ENCODE measurements at regions not wholly inside any gene's neighbourhood (a gene's known extent, or its start where the extent isn't known, plus 50 kb on each side); places are given as distances from the start of the nearest gene placed in this dataset.

DNA sequence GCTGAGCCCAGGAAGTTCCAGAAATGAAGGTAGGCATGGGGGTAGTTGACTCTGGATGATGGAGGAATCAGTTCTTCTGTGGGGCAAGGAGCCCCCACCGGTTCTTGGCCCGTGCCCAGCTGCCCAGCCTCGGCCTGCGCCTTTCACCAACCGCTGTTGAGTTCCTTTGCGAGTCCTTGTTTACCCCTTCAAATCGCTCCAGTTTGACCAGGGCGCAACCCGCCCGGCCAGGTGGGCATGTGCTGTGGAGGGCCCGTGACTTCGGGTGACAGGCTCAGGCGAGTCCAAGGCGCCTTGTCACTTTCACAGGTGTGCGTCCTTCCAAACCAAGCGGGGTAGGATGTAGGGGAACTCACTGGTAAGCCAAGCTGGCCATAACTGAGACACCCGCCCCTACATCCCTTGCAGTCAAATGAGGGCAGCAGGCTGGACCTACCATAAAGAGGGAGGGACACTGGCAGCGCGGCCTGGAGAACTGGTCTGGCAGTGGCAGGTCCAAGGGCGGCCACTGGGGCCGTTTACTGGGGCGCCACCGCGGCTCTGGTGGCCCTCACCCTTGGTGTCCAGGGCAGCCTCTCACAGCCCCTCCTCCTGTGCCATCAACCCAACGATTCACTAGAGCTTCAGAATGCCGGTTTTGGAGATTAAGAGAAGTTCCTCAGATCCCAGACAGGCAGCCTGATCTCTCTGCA, 160.3 kb upstream of the ZIC3 start:
- TF ChIP-seq, protein P1, sequence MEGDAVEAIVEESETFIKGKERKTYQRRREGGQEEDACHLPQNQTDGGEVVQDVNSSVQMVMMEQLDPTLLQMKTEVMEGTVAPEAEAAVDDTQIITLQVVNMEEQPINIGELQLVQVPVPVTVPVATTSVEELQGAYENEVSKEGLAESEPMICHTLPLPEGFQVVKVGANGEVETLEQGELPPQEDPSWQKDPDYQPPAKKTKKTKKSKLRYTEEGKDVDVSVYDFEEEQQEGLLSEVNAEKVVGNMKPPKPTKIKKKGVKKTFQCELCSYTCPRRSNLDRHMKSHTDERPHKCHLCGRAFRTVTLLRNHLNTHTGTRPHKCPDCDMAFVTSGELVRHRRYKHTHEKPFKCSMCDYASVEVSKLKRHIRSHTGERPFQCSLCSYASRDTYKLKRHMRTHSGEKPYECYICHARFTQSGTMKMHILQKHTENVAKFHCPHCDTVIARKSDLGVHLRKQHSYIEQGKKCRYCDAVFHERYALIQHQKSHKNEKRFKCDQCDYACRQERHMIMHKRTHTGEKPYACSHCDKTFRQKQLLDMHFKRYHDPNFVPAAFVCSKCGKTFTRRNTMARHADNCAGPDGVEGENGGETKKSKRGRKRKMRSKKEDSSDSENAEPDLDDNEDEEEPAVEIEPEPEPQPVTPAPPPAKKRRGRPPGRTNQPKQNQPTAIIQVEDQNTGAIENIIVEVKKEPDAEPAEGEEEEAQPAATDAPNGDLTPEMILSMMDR (IDR thresholded peaks at IDR 0.05; ENCODE audit: insufficient read depth, low read depth, low read length), result no peak
- TF ChIP-seq EZH2 (IDR thresholded peaks at IDR 0.05; ENCODE audit: insufficient read depth, low read length), result no peak
